ENCODE measurements at regions not wholly inside any gene's neighbourhood (a gene's known extent, or its start where the extent isn't known, plus 50 kb on each side); places are given as distances from the start of the nearest gene placed in this dataset.
A peak's percentile ranks its signal among the peaks of the same experiment; 100 is the strongest.

- H3K9me3 ChIP-seq: no peaks in the 10 kb centered on the region
- TF ChIP-seq CTCF (IDR thresholded peaks at IDR 0.05): no peak
- peak overlapping the region; percentile 94 to 96 for H3K27ac ChIP-seq
- H3K4me3 ChIP-seq: no peak overlapping the region
- no peaks in the 10 kb centered on the region for H3K36me3 ChIP-seq
- H3K27me3 ChIP-seq (replicated peaks; ENCODE audit: insufficient read depth): no peaks in the 10 kb centered on the region
- DNase-seq (ENCODE audit: low spot score) (no peak), ATAC-seq (ENCODE audit: insufficient number of reproducible peaks, low FRiP score, low read depth) (no peak)
- H3K4me1 ChIP-seq (ENCODE audit: control insufficient read depth in 1 of 2, low read depth in 2 of 2): peaks cover 62 to 95% of the 10 kb centered on the region in 2 donors
These were observed 91.9 kb upstream of the ERRFI1 start for GRCh38 chr1:8118031-8118451.

- ATAC-seq (ENCODE audit: insufficient number of reproducible peaks, low FRiP score, low read depth): peak; percentile 18
- H3K4me3 ChIP-seq: peak overlapping the region; percentile 38
- H3K4me1 ChIP-seq (ENCODE audit: control insufficient read depth in 1 of 2, low read depth in 2 of 2): peaks cover 50 to 90% of the 10 kb centered on the region in 2 donors
- no peaks in the 10 kb centered on the region for H3K36me3 ChIP-seq
- H3K27ac ChIP-seq: peak overlapping the region; percentile 94 to 96
- no peaks in the 10 kb centered on the region for H3K27me3 ChIP-seq (replicated peaks; ENCODE audit: insufficient read depth)
- DNase-seq (ENCODE audit: low spot score): no peak
- TF ChIP-seq CTCF (IDR thresholded peaks at IDR 0.05): no peak
- no peaks in the 10 kb centered on the region for H3K9me3 ChIP-seq
These were observed 90.8 kb upstream of the ERRFI1 start for GRCh38 chr1:8116894-8117264.

- ATAC-seq (ENCODE audit: insufficient number of reproducible peaks, low FRiP score, low read depth) (no peak), DNase-seq (ENCODE audit: low spot score) (no peak)
- Histone ChIP-seq H3K9me3 (no peaks in the 10 kb centered on the region), H3K36me3 (no peaks in the 10 kb centered on the region), H3K27me3 (replicated peaks; ENCODE audit: insufficient read depth) (no peaks in the 10 kb centered on the region), H3K4me3 (no peak overlapping the region), H3K27ac (peak overlapping the region; percentile 94 to 96), H3K4me1 (ENCODE audit: control insufficient read depth in 1 of 2, low read depth in 2 of 2) (peaks cover 46 to 92% of the 10 kb centered on the region in 2 donors)
- TF ChIP-seq CTCF (IDR thresholded peaks at IDR 0.05): no peak
These were observed 89.7 kb upstream of the ERRFI1 start for GRCh38 chr1:8115769-8116167.

GRCh38 chr1:8115031-8115768 is 89.1 kb upstream of the ERRFI1 start:
- peaks cover 3% of the 10 kb centered on the region for H3K9me3 ChIP-seq
- no peak for TF ChIP-seq CTCF (IDR thresholded peaks at IDR 0.05)
- no peaks in the 10 kb centered on the region for H3K27me3 ChIP-seq (replicated peaks; ENCODE audit: insufficient read depth)
- no peak overlapping the region for H3K4me3 ChIP-seq
- ATAC-seq (ENCODE audit: insufficient number of reproducible peaks, low FRiP score, low read depth) (no peak), DNase-seq (ENCODE audit: low spot score) (no peak)
- no peaks in the 10 kb centered on the region for H3K36me3 ChIP-seq
- peak overlapping the region; percentile 94 to 96 for H3K27ac ChIP-seq
- peaks cover 40 to 90% of the 10 kb centered on the region in 2 donors for H3K4me1 ChIP-seq (ENCODE audit: control insufficient read depth in 1 of 2, low read depth in 2 of 2)

- Histone ChIP-seq H3K4me3 (no peak overlapping the region), H3K27ac (peak overlapping the region; percentile 94 to 96), H3K4me1 (ENCODE audit: control insufficient read depth in 1 of 2, low read depth in 2 of 2) (peaks cover 28 to 73% of the 10 kb centered on the region in 2 donors), H3K9me3 (peaks cover 3% of the 10 kb centered on the region), H3K36me3 (no peaks in the 10 kb centered on the region), H3K27me3 (replicated peaks; ENCODE audit: insufficient read depth) (no peaks in the 10 kb centered on the region)
- no peak for ATAC-seq (ENCODE audit: insufficient number of reproducible peaks, low FRiP score, low read depth)
- DNase-seq (ENCODE audit: low spot score): no peak
- no peak for TF ChIP-seq CTCF (IDR thresholded peaks at IDR 0.05)
These were observed 87.4 kb upstream of the ERRFI1 start for GRCh38 chr1:8113262-8114220.

Measured in thoracic aorta (tissue), 2 donors.